Stomach (tissue), 4 donors: ENCODE measurements at regions not wholly inside any gene's neighbourhood (a gene's known extent, or its start where the extent isn't known, plus 50 kb on each side); places are given as distances from the start of the nearest gene placed in this dataset.

Experiments used
- EP300 ChIP-seq: sonication (generic); formaldehyde crosslinking; IDR thresholded peaks from one replicate; pipeline ENCODE4 v1.6.1; 2017; ENCODE audit warnings: antibody characterized with exemption
- POLR2A ChIP-seq, 4 donors: fragments of 450-650 bp; IDR thresholded peaks; one replicate each; pipeline ENCODE4 v1.6.1; 2016; ENCODE audit warnings: antibody characterized with exemption in 4 of 4, control low read depth in 2 of 4, mild to moderate bottlenecking in 1 of 4, moderate library complexity in 1 of 4
- TF ChIP-seq, protein P1 (sequence below), 7 experiments: fragments of 450-650 bp in 4 of 7; fragments of 200-600 bp in 3 of 7; sonication (generic) in 3 of 7; IDR thresholded peaks; one replicate each; pipeline ENCODE4 v1.5.1; 2016 to 2019; ENCODE audit warnings: antibody characterized with exemption in 7 of 7, control low read depth in 2 of 7, mild to moderate bottlenecking in 1 of 7

GRCh38 chr18:37864122-37864521 is 298.5 kb upstream of the CELF4 start:
- TF ChIP-seq, protein P1, sequence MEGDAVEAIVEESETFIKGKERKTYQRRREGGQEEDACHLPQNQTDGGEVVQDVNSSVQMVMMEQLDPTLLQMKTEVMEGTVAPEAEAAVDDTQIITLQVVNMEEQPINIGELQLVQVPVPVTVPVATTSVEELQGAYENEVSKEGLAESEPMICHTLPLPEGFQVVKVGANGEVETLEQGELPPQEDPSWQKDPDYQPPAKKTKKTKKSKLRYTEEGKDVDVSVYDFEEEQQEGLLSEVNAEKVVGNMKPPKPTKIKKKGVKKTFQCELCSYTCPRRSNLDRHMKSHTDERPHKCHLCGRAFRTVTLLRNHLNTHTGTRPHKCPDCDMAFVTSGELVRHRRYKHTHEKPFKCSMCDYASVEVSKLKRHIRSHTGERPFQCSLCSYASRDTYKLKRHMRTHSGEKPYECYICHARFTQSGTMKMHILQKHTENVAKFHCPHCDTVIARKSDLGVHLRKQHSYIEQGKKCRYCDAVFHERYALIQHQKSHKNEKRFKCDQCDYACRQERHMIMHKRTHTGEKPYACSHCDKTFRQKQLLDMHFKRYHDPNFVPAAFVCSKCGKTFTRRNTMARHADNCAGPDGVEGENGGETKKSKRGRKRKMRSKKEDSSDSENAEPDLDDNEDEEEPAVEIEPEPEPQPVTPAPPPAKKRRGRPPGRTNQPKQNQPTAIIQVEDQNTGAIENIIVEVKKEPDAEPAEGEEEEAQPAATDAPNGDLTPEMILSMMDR (IDR thresholded peaks at IDR 0.05): no peak
- no peak for TF ChIP-seq POLR2A (IDR thresholded peaks at IDR 0.05)
- TF ChIP-seq EP300: no peak
